ENCODE measurements at regions not wholly inside any gene's neighbourhood (a gene's known extent, or its start where the extent isn't known, plus 50 kb on each side); places are given as distances from the start of the nearest gene placed in this dataset.

DNA sequence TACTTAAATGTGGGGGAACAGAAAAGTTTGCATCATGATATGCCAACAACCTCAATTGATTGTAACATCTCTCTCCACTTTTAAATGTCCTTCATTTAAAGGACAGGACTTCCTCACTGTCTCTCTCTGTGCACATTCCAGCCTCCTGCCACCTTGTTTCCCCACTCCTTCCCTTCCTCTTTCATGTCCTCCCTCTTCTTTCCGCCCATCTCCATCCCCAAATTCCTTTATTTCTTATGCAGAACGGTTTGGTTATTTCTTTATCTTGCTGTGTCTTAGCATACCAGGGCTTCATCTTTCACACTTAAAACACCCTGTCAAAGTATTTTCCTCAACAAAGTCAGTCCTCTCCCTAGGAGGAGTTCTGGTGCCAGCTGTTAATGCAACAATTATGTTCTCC lies 293.8 kb downstream of the NXPE2 start:
- TF ChIP-seq, protein P1, sequence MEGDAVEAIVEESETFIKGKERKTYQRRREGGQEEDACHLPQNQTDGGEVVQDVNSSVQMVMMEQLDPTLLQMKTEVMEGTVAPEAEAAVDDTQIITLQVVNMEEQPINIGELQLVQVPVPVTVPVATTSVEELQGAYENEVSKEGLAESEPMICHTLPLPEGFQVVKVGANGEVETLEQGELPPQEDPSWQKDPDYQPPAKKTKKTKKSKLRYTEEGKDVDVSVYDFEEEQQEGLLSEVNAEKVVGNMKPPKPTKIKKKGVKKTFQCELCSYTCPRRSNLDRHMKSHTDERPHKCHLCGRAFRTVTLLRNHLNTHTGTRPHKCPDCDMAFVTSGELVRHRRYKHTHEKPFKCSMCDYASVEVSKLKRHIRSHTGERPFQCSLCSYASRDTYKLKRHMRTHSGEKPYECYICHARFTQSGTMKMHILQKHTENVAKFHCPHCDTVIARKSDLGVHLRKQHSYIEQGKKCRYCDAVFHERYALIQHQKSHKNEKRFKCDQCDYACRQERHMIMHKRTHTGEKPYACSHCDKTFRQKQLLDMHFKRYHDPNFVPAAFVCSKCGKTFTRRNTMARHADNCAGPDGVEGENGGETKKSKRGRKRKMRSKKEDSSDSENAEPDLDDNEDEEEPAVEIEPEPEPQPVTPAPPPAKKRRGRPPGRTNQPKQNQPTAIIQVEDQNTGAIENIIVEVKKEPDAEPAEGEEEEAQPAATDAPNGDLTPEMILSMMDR (conservative IDR thresholded peaks at IDR 0.05), result no peak
- TF ChIP-seq EZH2 (IDR thresholded peaks at IDR 0.05; ENCODE audit: low read depth), result no peak

Data from PC-9 (cell line).